ENCODE measurements at regions not wholly inside any gene's neighbourhood (a gene's known extent, or its start where the extent isn't known, plus 50 kb on each side); places are given as distances from the start of the nearest gene placed in this dataset.
A peak's percentile ranks its signal among the peaks of the same experiment; 100 is the strongest.

GRCh38 chr6:47391675-47392074 lies 82.0 kb upstream of the TNFRSF21 start:
- no peak for ATAC-seq (replicated peaks)
- Mint-ChIP-seq H3K9me3 (peaks cover 21 to 27% of the 10 kb centered on the region in 2 donors), H3K27ac (peak overlapping the region; percentile 60), H3K4me1 (no peaks in the 10 kb centered on the region), H3K4me3 (no peak overlapping the region), H3K27me3 (peaks cover 4 to 16% of the 10 kb centered on the region in 2 donors), H3K36me3 (peaks cover 12 to 18% of the 10 kb centered on the region in 2 donors)
- no peak for DNase-seq

DNA sequence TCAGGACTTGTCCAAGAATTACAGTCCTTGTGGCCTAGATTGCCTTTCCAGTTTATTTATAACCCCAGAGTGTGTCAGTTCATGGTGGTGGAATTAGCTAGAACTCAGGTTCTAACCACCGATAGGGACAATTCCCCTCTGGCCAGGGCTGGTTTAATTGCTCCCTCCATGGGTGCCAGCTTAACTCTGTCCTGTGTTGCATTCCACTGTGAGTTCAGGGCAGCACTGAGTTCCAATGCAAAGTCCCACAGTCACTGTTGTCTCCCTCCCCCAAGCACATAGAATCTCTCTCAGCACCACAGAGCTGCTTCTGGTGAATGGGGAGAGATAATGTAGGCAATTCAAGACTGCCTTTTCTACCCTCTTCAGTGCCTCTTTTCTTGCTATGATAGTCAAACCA lies 82.5 kb upstream of the TNFRSF21 start:
- H3K27ac Mint-ChIP-seq, result peak overlapping the region; percentile 60
- DNase-seq (no peak), ATAC-seq (replicated peaks) (no peak)
- peaks cover 18 to 23% of the 10 kb centered on the region in 2 donors for H3K9me3 Mint-ChIP-seq
- peaks cover 4 to 16% of the 10 kb centered on the region in 2 donors for H3K27me3 Mint-ChIP-seq
- no peaks in the 10 kb centered on the region for H3K4me1 Mint-ChIP-seq
- H3K36me3 Mint-ChIP-seq, result peaks cover 12 to 18% of the 10 kb centered on the region in 2 donors
- H3K4me3 Mint-ChIP-seq, result no peak overlapping the region

DNA sequence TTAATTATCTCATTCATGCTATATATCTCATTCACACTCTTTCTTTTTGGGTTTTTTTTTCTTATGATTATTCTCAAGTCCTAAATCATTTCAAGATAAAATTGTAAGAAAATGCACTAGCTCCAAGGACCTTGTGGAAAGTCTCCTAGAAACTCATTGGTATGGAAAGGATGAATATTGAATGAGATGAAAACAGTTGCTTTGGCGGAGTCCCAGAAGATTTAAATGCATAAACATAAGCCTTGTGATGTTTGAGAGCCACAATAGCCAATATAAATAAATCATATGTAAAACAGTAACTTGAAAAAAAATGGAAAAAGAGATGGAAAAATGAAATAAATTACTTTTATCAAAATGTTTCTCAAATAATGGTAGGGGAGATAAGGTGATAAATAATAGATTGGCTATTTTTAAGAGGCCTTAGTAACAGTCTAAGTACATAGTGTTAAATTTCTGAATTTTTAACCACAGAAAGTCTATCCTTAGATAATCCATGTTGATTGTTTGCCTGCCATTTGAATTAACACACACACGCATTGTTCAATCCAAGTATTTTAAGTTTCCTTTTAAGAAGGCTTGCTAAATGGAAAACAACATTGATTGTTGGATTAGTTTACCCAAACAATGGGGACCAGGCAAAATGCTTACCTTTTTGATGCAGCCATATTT lies 81.1 kb upstream of the CD2AP start:
- Mint-ChIP-seq H3K27me3 (peaks cover 0 to 6% of the 10 kb centered on the region in 2 donors), H3K4me3 (no peak overlapping the region), H3K36me3 (peaks cover 5 to 6% of the 10 kb centered on the region in 2 donors), H3K9me3 (peaks cover 7 to 8% of the 10 kb centered on the region in 2 donors), H3K4me1 (no peaks in the 10 kb centered on the region), H3K27ac (no peak overlapping the region)
- no peak for DNase-seq
- ATAC-seq (replicated peaks), result no peak

- H3K4me1 Mint-ChIP-seq, result peaks cover 5 to 12% of the 10 kb centered on the region in 2 donors
- DNase-seq (no peak), ATAC-seq (replicated peaks) (no peak)
- no peaks in the 10 kb centered on the region for H3K36me3 Mint-ChIP-seq
- no peak overlapping the region for H3K4me3 Mint-ChIP-seq
- no peaks in the 10 kb centered on the region for H3K9me3 Mint-ChIP-seq
- H3K27ac Mint-ChIP-seq, result no peak overlapping the region
- no peaks in the 10 kb centered on the region for H3K27me3 Mint-ChIP-seq
These were observed 77.0 kb upstream of the CD2AP start for GRCh38 chr6:47400581-47400980.

- Mint-ChIP-seq H3K9me3 (no peaks in the 10 kb centered on the region), H3K27ac (no peak overlapping the region), H3K4me1 (peaks cover 5 to 12% of the 10 kb centered on the region in 2 donors), H3K4me3 (no peak overlapping the region), H3K27me3 (no peaks in the 10 kb centered on the region), H3K36me3 (no peaks in the 10 kb centered on the region)
- ATAC-seq (replicated peaks), result no peak
- no peak for DNase-seq
These were observed 75.5 kb upstream of the CD2AP start for GRCh38 chr6:47402081-47402480.

DNA sequence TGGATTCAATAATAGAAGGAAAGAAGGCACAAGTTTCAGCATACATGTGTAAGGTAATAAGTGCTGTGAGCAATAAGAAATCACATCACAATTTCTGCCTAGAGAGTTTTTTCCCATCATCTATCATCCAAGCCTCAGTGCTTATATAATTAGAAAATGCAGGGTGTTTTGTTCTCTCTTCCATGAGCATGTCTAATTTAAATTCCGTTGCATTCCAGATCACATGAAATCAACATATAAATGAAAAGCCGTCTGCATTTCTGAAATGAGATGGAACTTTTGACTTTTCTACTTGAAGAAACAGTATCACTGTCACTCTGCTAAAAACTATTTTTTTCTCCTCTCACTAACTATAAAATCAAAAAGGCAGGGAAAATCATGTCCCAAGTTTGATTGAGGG lies 74.5 kb upstream of the CD2AP start:
- Mint-ChIP-seq H3K4me1 (peaks cover 5 to 12% of the 10 kb centered on the region in 2 donors), H3K9me3 (no peaks in the 10 kb centered on the region), H3K27ac (no peak overlapping the region), H3K36me3 (no peaks in the 10 kb centered on the region), H3K4me3 (no peak overlapping the region), H3K27me3 (no peaks in the 10 kb centered on the region)
- ATAC-seq (replicated peaks) (no peak), DNase-seq (no peak)

DNA sequence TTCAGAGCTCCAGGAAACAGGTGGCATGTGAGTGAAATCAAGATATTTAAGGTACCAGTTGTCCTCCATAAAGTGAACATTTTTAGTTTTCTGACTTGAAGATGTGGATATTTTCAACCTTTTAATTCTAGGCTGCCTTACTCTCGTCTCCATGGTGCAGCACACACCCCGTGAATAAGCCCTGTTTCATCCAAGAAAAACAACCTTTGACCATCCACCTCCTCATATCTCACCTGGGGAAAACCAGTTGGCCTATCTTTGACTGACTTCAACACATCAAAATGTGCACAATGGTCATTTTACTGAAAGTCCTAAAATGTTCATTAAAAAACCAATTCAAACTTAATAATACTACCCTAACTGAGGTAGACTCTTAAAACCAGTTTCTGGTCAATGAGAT lies 73.8 kb upstream of the CD2AP start:
- no peak overlapping the region for H3K27ac Mint-ChIP-seq
- no peaks in the 10 kb centered on the region for H3K36me3 Mint-ChIP-seq
- no peaks in the 10 kb centered on the region for H3K27me3 Mint-ChIP-seq
- no peaks in the 10 kb centered on the region for H3K9me3 Mint-ChIP-seq
- ATAC-seq (replicated peaks) (no peak), DNase-seq (no peak)
- H3K4me3 Mint-ChIP-seq, result no peak overlapping the region
- H3K4me1 Mint-ChIP-seq, result peaks cover 5 to 12% of the 10 kb centered on the region in 2 donors

DNA sequence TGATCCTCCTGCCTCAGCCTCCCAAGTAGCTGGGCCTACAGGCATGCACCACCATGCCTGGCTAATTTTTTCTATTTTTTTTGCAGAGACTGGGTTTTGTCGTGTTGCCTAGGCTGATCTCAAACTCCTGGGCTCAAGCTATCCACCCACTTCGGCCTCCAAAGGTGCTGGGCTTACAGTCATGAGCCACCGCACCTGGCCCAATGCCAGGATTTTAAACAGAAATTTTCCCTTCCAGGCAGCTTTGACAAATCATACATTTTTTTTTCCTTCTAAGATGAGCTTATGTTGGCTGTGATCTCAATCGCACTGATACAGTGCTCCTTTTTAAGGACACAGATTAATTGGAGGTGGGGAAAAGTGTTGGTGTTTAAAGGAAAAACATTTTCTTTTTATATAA lies 73.2 kb upstream of the CD2AP start:
- peaks cover 5 to 12% of the 10 kb centered on the region in 2 donors for H3K4me1 Mint-ChIP-seq
- H3K27ac Mint-ChIP-seq, result no peak overlapping the region
- ATAC-seq (replicated peaks), result no peak
- no peaks in the 10 kb centered on the region for H3K27me3 Mint-ChIP-seq
- no peak overlapping the region for H3K4me3 Mint-ChIP-seq
- no peaks in the 10 kb centered on the region for H3K36me3 Mint-ChIP-seq
- no peak for DNase-seq
- no peaks in the 10 kb centered on the region for H3K9me3 Mint-ChIP-seq

- Mint-ChIP-seq H3K27me3 (no peaks in the 10 kb centered on the region), H3K4me3 (no peak overlapping the region), H3K9me3 (no peaks in the 10 kb centered on the region), H3K36me3 (no peaks in the 10 kb centered on the region), H3K27ac (no peak overlapping the region), H3K4me1 (peaks cover 5 to 12% of the 10 kb centered on the region in 2 donors)
- ATAC-seq (replicated peaks) (no peak), DNase-seq (no peak)
These were observed 72.3 kb upstream of the CD2AP start for GRCh38 chr6:47405273-47405672.

DNA sequence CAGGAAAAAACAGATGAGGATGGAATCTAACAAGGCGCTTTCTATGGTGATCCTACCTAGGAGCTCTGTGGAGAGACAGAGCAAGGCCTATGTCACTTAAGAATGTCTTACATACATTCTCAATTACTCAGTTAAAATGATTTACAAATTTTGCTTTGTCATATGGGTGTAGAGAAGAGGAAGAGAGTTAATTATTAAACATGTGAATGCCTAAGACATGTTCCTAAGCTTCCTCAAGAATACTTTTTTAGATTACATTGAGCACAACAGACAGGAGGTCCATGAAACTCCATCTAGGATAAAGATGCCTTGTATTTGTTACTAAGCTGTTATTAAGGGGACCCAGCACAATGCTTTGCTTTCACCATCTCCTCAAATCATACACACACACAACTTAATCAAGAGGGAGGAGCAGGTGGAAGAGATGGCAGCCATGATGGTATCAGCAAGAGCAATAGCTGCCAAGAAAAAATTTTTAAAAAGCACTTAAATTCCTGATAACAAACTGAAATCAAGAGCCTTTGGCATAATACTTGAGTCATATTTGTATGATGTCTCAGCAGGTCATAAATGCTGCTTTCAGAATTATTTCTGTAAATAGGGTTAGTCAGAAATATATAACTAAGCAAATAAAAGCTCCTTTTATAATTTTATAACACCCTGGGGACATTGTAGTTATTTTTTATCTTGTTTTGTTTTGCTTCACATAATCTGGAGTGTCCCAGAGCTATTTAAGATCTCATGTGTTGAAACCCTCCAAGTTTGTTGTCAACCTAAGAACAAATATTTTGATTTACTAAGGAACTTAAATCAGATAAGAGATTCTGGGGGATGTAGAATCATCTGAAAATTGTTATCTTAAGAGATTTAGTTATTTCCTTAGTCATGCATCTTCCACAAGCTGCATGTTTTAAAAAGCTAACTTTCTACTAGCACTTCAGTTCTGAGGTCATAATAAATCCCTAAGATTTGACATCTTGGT lies 70.0 kb upstream of the CD2AP start:
- H3K9me3 Mint-ChIP-seq, result no peaks in the 10 kb centered on the region
- no peaks in the 10 kb centered on the region for H3K27me3 Mint-ChIP-seq
- no peak for ATAC-seq (replicated peaks)
- H3K27ac Mint-ChIP-seq, result no peak overlapping the region
- H3K36me3 Mint-ChIP-seq, result no peaks in the 10 kb centered on the region
- H3K4me1 Mint-ChIP-seq, result peaks cover 5 to 8% of the 10 kb centered on the region in 2 donors
- no peak overlapping the region for H3K4me3 Mint-ChIP-seq
- DNase-seq, result no peak

GRCh38 chr6:47413752-47414422 lies 63.7 kb upstream of the CD2AP start:
- Mint-ChIP-seq H3K27me3 (no peaks in the 10 kb centered on the region), H3K9me3 (no peaks in the 10 kb centered on the region), H3K4me3 (peak overlapping the region; percentile 55 to 78), H3K27ac (peak overlapping the region; percentile 15), H3K4me1 (peaks cover 12 to 26% of the 10 kb centered on the region in 2 donors), H3K36me3 (no peaks in the 10 kb centered on the region)
- DNase-seq, result no peak
- peak; percentile 82 to 83 for ATAC-seq (replicated peaks)

DNA sequence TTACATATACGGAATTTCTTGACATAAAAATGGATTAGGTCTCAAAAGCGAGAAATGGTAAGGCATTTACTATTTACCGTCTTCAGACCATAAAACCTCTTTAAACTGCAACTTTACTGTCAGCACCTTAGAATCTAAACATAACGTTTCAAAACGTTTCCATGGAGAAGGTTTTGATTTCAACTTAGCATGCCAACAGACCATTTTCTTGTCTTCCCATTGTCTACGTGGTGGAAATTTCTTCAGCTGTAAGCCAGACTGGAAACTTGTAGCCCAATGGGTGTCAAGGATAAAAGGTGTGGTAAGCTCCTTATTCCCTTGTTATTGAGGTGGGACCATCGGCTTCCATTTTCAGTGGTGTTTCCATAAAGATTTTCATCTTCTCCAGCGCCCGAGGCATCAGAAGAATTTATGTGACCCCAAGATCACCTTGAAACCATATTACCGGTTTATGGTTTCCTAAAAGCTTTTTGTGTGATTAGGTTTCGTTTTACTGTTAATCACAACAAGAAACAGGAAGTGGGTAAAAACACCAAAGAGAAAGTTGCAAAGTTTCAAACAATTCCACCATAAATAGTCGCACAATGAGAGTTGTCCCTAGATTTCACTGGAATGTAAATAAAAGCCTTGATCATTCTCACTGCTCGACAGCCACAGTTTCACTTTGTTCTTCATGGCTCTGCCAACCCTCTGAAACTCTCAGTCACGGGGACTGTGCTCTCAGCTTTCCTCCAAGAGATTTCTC lies 63.0 kb upstream of the CD2AP start:
- Mint-ChIP-seq H3K4me3 (peak overlapping the region; percentile 55 to 78), H3K36me3 (no peaks in the 10 kb centered on the region), H3K27ac (peak overlapping the region; percentile 75), H3K27me3 (no peaks in the 10 kb centered on the region), H3K9me3 (no peaks in the 10 kb centered on the region), H3K4me1 (peaks cover 12 to 26% of the 10 kb centered on the region in 2 donors)
- ATAC-seq (replicated peaks) (peak; percentile 71 to 72), DNase-seq (no peak)

GRCh38 chr6:47416396-47417345 lies 60.9 kb upstream of the CD2AP start:
- H3K27ac Mint-ChIP-seq, result no peak overlapping the region
- peaks cover 12 to 26% of the 10 kb centered on the region in 2 donors for H3K4me1 Mint-ChIP-seq
- H3K27me3 Mint-ChIP-seq, result no peaks in the 10 kb centered on the region
- DNase-seq (no peak), ATAC-seq (replicated peaks) (no peak)
- H3K4me3 Mint-ChIP-seq, result no peak overlapping the region
- H3K9me3 Mint-ChIP-seq, result no peaks in the 10 kb centered on the region
- H3K36me3 Mint-ChIP-seq, result no peaks in the 10 kb centered on the region

Data from stimulated activated naive B cell treated with anti-CD40 and anti-IgM and Interleukin-4, amounts not matched to agents 10 μg/mL and 1 μg/mL and 100 μg/mL, for 72 hours (primary cell).